Right atrium auricular region (tissue), 2 donors: ENCODE measurements at regions not wholly inside any gene's neighbourhood (a gene's known extent, or its start where the extent isn't known, plus 50 kb on each side); places are given as distances from the start of the nearest gene placed in this dataset.

Experiments
- DNase-seq: peaks from one replicate; pipeline ENCODE4 v3.0.0-alpha.2; 2019; ENCODE audit warnings: low spot score
- H3K27ac ChIP-seq, 2 donors: fragments of 200-600 bp; sonication (generic); 1 replicate in 1 of 2; 2 replicates in 1 of 2; pipeline ENCODE4 v1.5.1; 2016 to 2019
- H3K27me3 ChIP-seq, 2 donors: fragments of 200-600 bp; sonication (generic); one replicate each; pipeline versions ENCODE4 v1.5.1 to v1.6.0; 2017 to 2019
- H3K36me3 ChIP-seq: fragments of 200-600 bp; sonication (generic); one replicate; pipeline ENCODE4 v1.5.1; 2016
- H3K4me1 ChIP-seq, 2 donors: fragments of 200-600 bp; sonication (generic); one replicate each; pipeline versions ENCODE4 v1.5.1 to v1.6.0; 2017 to 2019
- H3K4me3 ChIP-seq, 2 donors: fragments of 200-600 bp; sonication (generic); 1 replicate in 1 of 2; 2 replicates in 1 of 2; pipeline ENCODE4 v1.5.1; 2017 to 2019; ENCODE audit warnings: mild to moderate bottlenecking in 1 of 2, moderate library complexity in 1 of 2
- H3K9me3 ChIP-seq, 2 donors: fragments of 200-600 bp; sonication (generic); one replicate each; pipeline ENCODE4 v1.5.1; 2019
- TF ChIP-seq, protein P1 (sequence below), 2 donors: fragments of 200-600 bp; sonication (generic); IDR thresholded peaks; one replicate each; pipeline ENCODE4 v1.5.1; 2019; ENCODE audit warnings: antibody characterized with exemption in 2 of 2

DNA sequence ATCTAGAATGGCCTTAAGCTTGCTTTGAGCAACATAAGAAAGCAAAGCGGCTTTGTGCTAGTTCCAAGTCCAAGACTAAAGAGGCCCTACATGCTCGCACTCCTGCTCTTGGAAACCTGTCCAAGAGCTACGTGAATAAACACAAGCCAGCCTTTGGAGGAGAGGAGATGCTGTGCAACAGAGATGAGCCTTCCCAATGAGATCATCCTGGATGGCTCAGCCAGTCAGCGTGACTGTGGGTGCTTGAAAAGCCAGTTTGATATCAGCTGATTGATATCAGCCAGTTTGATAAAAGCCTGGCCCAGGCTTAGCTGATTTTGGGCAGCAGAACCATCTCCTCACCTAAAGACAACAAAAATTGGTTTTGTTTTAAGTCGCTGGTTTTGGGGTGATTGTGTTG is 481.0 kb upstream of the DSEL start:
- H3K36me3 ChIP-seq = no peaks in the 10 kb centered on the region
- H3K27ac ChIP-seq = no peak overlapping the region
- no peak overlapping the region for H3K4me3 ChIP-seq
- no peaks in the 10 kb centered on the region for H3K4me1 ChIP-seq
- H3K9me3 ChIP-seq = no peaks in the 10 kb centered on the region
- no peak for DNase-seq
- H3K27me3 ChIP-seq = no peaks in the 10 kb centered on the region
- TF ChIP-seq, protein P1, sequence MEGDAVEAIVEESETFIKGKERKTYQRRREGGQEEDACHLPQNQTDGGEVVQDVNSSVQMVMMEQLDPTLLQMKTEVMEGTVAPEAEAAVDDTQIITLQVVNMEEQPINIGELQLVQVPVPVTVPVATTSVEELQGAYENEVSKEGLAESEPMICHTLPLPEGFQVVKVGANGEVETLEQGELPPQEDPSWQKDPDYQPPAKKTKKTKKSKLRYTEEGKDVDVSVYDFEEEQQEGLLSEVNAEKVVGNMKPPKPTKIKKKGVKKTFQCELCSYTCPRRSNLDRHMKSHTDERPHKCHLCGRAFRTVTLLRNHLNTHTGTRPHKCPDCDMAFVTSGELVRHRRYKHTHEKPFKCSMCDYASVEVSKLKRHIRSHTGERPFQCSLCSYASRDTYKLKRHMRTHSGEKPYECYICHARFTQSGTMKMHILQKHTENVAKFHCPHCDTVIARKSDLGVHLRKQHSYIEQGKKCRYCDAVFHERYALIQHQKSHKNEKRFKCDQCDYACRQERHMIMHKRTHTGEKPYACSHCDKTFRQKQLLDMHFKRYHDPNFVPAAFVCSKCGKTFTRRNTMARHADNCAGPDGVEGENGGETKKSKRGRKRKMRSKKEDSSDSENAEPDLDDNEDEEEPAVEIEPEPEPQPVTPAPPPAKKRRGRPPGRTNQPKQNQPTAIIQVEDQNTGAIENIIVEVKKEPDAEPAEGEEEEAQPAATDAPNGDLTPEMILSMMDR (IDR thresholded peaks at IDR 0.05) = no peak

DNA sequence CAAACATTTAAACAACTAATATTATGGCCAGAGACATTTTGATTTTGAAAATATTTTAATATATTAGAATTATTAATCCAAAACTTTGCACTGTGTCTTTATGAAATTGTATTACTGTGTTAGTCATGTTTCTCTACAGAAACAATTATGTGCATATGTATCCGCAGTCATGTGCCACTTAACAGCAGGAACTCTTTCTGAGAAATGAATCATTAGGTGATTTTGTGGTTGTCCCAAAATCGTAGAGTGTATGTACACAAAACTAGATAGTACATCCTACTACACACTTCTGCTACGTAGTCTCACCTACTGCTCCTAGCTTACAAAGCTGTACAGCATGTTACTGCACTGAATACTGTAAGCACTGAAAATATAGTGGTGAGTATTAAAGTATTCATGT is 479.2 kb upstream of the DSEL start:
- no peak overlapping the region for H3K27ac ChIP-seq
- H3K4me1 ChIP-seq = no peaks in the 10 kb centered on the region
- no peak overlapping the region for H3K4me3 ChIP-seq
- no peak for DNase-seq
- no peaks in the 10 kb centered on the region for H3K9me3 ChIP-seq
- no peaks in the 10 kb centered on the region for H3K27me3 ChIP-seq
- no peaks in the 10 kb centered on the region for H3K36me3 ChIP-seq
- TF ChIP-seq, protein P1 (IDR thresholded peaks at IDR 0.05) = no peak

DNA sequence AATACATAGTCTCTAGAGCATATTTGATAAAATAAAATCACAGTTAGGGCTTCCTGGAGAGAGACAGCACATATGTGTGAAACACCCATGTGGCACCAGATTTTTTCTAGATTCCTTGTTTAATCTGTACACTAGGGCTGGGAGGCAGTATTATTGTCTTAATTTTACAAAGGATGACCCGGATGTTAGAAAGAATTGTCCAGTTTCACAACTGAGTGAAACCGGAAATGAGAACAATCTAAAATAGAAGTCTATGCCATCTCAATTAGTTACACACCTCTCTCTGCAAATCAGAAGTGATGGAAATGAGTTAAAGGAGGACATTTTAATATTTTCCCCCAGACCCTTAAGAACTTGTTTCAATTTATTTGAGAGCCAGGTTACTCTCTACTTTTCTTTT is 463.7 kb upstream of the DSEL start:
- DNase-seq = no peak
- Histone ChIP-seq H3K4me1 (no peaks in the 10 kb centered on the region), H3K27ac (no peak overlapping the region), H3K9me3 (no peaks in the 10 kb centered on the region), H3K36me3 (no peaks in the 10 kb centered on the region), H3K4me3 (no peak overlapping the region), H3K27me3 (no peaks in the 10 kb centered on the region)
- TF ChIP-seq, protein P1 (IDR thresholded peaks at IDR 0.05) = no peak

DNA sequence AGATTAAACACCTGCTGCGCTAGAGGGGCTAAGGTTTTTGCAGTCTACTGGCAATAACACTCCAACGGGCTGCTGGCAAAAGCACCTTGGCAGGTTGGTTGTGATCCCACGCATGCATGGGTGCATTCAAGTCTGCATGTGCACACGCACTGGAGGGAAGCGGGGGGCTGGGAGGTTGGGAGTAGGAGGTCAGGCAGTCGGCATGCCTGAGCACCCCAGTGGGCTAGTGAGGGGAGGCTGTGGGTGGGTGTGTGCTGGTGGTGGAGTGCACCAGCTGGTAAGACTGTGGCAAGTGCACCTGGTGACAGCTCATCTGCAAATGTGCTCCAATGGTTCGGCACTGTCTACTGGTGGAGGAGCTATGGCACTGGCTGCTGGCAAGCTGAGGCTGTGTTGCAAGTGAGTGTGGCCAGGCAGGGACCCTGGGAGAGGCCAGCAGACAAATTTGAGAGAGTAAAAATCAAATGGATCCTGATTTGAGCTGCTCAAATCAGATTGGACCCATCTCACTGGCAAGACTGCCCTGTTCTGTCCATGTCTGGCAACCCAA is 460.6 kb upstream of the DSEL start:
- TF ChIP-seq, protein P1 (IDR thresholded peaks at IDR 0.05) = no peak
- Histone ChIP-seq H3K27me3 (no peaks in the 10 kb centered on the region), H3K36me3 (no peaks in the 10 kb centered on the region), H3K9me3 (no peaks in the 10 kb centered on the region), H3K27ac (no peak overlapping the region), H3K4me1 (no peaks in the 10 kb centered on the region), H3K4me3 (no peak overlapping the region)
- DNase-seq = no peak

DNA sequence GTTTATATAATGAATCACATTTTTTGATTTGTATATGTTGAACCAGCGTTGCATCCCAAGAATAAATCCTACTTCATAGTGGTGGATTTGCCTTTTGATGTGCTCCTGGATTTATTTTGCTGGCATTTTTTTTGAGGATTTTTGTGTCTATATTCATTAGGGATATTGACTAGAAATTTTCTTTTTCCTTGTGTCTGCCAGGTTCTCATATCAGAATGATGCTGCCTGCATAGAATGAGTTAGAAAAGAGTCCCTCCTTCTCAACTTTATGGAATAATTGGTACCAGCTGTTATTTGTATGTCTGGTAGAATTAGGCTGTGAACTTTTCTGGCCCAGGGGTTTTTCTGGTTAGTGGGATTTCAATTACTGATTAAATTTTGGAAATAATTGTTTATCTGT is 457.4 kb upstream of the DSEL start:
- Histone ChIP-seq H3K36me3 (no peaks in the 10 kb centered on the region), H3K4me1 (no peaks in the 10 kb centered on the region)
- TF ChIP-seq, protein P1 (IDR thresholded peaks at IDR 0.05) = no peak

DNA sequence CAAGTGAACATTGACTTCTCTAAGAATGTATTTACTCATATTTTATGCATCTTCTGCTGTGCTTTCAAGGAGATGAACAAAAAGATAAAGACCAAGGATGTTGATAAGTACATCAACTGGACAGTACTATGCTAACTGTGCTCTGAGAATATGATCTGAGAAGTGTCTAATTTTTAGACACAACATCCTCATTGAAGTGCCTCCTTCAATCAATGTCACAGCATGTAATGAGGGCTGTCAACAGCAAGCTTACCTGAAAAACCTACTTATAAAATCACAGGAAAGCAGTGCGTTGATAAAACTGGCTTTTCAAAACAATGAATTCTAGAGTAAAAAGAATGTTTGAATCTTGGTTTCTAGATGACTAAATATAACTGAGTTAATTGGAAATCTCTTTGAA is 452.9 kb upstream of the DSEL start:
- TF ChIP-seq, protein P1 (IDR thresholded peaks at IDR 0.05) = no peak
- no peak for DNase-seq
- no peaks in the 10 kb centered on the region for H3K4me1 ChIP-seq
- H3K36me3 ChIP-seq = no peaks in the 10 kb centered on the region
- H3K9me3 ChIP-seq = no peaks in the 10 kb centered on the region
- H3K27ac ChIP-seq = no peak overlapping the region
- H3K27me3 ChIP-seq = no peaks in the 10 kb centered on the region
- H3K4me3 ChIP-seq = no peak overlapping the region

More for the DNA sequence above, 457.4 kb upstream of the DSEL start:
- Histone ChIP-seq H3K4me3 (no peak overlapping the region), H3K27me3 (no peaks in the 10 kb centered on the region), H3K27ac (no peak overlapping the region), H3K9me3 (no peaks in the 10 kb centered on the region)
- no peak for DNase-seq
